ENCODE measurements at regions not wholly inside any gene's neighbourhood (a gene's known extent, or its start where the extent isn't known, plus 50 kb on each side); places are given as distances from the start of the nearest gene placed in this dataset.

- Histone ChIP-seq H3K4me3 (ENCODE audit: low read depth, low read length, poor library complexity, severe bottlenecking) (no peak overlapping the region), H4K20me1 (ENCODE audit: insufficient read depth, low read length) (no peaks in the 10 kb centered on the region), H3K9me3 (ENCODE audit: low read length) (no peaks in the 10 kb centered on the region), H3K9me2 (ENCODE audit: insufficient read depth, low read length) (no peaks in the 10 kb centered on the region), H3K79me2 (ENCODE audit: insufficient read depth, low read depth, low read length) (no peaks in the 10 kb centered on the region), H3K36me3 (ENCODE audit: insufficient read depth, low read length) (no peaks in the 10 kb centered on the region), H3K27ac (ENCODE audit: low read depth, low read length, poor library complexity, severe bottlenecking) (no peak overlapping the region), H2AFZ (ENCODE audit: low read length) (no peak overlapping the region), H3K4me1 (ENCODE audit: insufficient read depth, low read length, poor library complexity, severe bottlenecking) (no peaks in the 10 kb centered on the region), H3K4me2 (ENCODE audit: low read length) (no peak overlapping the region)
- BruUV-seq (replicated peaks): no TSS peak
- no peak for DNase-seq (ENCODE audit: low spot score)
- ChIA-PET CTCF (ENCODE audit: unreplicated experiment) (no interaction called here), POLR2A (no interaction called here)
- intact Hi-C loops (cut with micrococcal nuclease; ENCODE audit: unreplicated experiment): no loop called here
- no peak for TF ChIP-seq CTCF (conservative IDR thresholded peaks at IDR 0.05; ENCODE audit: low read length)
- TF ChIP-seq EZH2phosphoT487 (IDR thresholded peaks at IDR 0.05; ENCODE audit: borderline replicate concordance, low read depth, low read length): no peak
Observed at GRCh38 chr4:183797445-183798300, 107.4 kb upstream of the STOX2 start.

GRCh38 chr4:183798301-183799253 lies 106.5 kb upstream of the STOX2 start:
- no peak overlapping the region for H3K4me2 ChIP-seq (ENCODE audit: low read length)
- H3K4me1 ChIP-seq (ENCODE audit: insufficient read depth, low read length, poor library complexity, severe bottlenecking): no peaks in the 10 kb centered on the region
- BruUV-seq (replicated peaks): no TSS peak
- no peak overlapping the region for H2AFZ ChIP-seq (ENCODE audit: low read length)
- H3K27ac ChIP-seq (ENCODE audit: low read depth, low read length, poor library complexity, severe bottlenecking): no peak overlapping the region
- no peaks in the 10 kb centered on the region for H3K79me2 ChIP-seq (ENCODE audit: insufficient read depth, low read depth, low read length)
- DNase-seq (ENCODE audit: low spot score): no peak
- no peaks in the 10 kb centered on the region for H4K20me1 ChIP-seq (ENCODE audit: insufficient read depth, low read length)
- TF ChIP-seq CTCF (conservative IDR thresholded peaks at IDR 0.05; ENCODE audit: low read length): no peak
- no peak for TF ChIP-seq EZH2phosphoT487 (IDR thresholded peaks at IDR 0.05; ENCODE audit: borderline replicate concordance, low read depth, low read length)
- no peaks in the 10 kb centered on the region for H3K36me3 ChIP-seq (ENCODE audit: insufficient read depth, low read length)
- intact Hi-C loops (cut with micrococcal nuclease; ENCODE audit: unreplicated experiment): no loop called here
- no peaks in the 10 kb centered on the region for H3K9me3 ChIP-seq (ENCODE audit: low read length)
- ChIA-PET CTCF (ENCODE audit: unreplicated experiment) (no interaction called here), POLR2A (interaction anchor here (0.6 to 0.7 kb wide), 2 partner anchors 64 to 1622 kb away, joined by 3 read pairs; no protein-coding TSS in a partner anchor)
- H3K4me3 ChIP-seq (ENCODE audit: low read depth, low read length, poor library complexity, severe bottlenecking): no peak overlapping the region
- H3K9me2 ChIP-seq (ENCODE audit: insufficient read depth, low read length): no peaks in the 10 kb centered on the region
